ENCODE measurements at regions not wholly inside any gene's neighbourhood (a gene's known extent, or its start where the extent isn't known, plus 50 kb on each side); places are given as distances from the start of the nearest gene placed in this dataset.

DNA sequence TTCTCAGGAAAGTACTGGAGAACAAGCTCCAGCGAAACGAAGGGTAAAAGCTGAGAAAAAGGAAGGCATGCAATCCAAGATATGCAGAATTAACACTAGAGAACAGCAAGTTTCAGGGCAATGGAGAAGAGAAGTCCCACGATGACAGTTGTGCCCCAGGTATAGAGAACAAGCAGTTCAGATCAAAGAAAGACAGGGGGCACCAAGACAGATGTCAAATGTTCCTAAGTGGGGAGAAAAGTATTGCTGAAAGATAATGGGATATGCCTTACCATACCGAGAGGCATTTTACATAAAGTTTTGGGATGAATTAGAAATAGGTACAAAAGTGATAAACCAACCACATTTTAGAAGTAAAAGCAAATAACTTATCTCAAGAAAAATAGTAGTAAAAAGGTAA is 79.1 kb upstream of the UBE2E3 start:
- no peak overlapping the region for H2BK15ac ChIP-seq (ENCODE audit: low read depth, low read length)
- H3K79me1 ChIP-seq (ENCODE audit: low read depth in 1 of 2, low read length in 2 of 2), result no peaks in the 10 kb centered on the region
- ChIA-PET POLR2A (ENCODE audit: unreplicated experiment) (no interaction called here), CTCF (no interaction called here)
- H2AK5ac ChIP-seq (ENCODE audit: low read depth, low read length), result no peak overlapping the region
- no peak overlapping the region for H3K4me3 ChIP-seq (ENCODE audit: insufficient read depth, low read depth, low read length)
- no peaks in the 10 kb centered on the region for H4K20me1 ChIP-seq (ENCODE audit: insufficient read depth, low read length)
- ATAC-seq (ENCODE audit: low read depth) (no peak), DNase-seq (no peak)
- in situ Hi-C loops (cut with MboI; ENCODE audit: low sequenced_read_pairs), result no loop called here
- no peak overlapping the region for H4K91ac ChIP-seq (ENCODE audit: insufficient read depth, low read depth, low read length)
- H2AFZ ChIP-seq (replicated peaks; ENCODE audit: low read length, poor library complexity), result no peak overlapping the region
- no peak overlapping the region for H3K56ac ChIP-seq (ENCODE audit: extremely low read depth, insufficient read depth, low read length)
- intact Hi-C loops (cut with micrococcal nuclease), result no loop called here
- H3K9me1 ChIP-seq (ENCODE audit: insufficient read depth, low read length), result no peaks in the 10 kb centered on the region
- no peaks in the 10 kb centered on the region for H3K36me3 ChIP-seq (ENCODE audit: control insufficient read depth, insufficient read depth, low read length)
- TF ChIP-seq FOS (IDR thresholded peaks at IDR 0.05; ENCODE audit: low read depth, low read length) (no peak), NFE2L2 (IDR thresholded peaks at IDR 0.05; ENCODE audit: low read depth, low read length) (no peak), MAZ (IDR thresholded peaks at IDR 0.05; ENCODE audit: borderline replicate concordance, low read depth, low read length) (no peak), CEBPB (IDR thresholded peaks at IDR 0.05; ENCODE audit: low read depth, low read length) (no peak), RAD21 (IDR thresholded peaks at IDR 0.05; ENCODE audit: low read length) (no peak), RFX5 (IDR thresholded peaks at IDR 0.05; ENCODE audit: low read depth, low read length) (no peak), MXI1 (IDR thresholded peaks at IDR 0.05; ENCODE audit: borderline replicate concordance, low read depth, low read length) (no peak), SMC3 (IDR thresholded peaks at IDR 0.05; ENCODE audit: low read depth, low read length) (no peak), CHD1 (IDR thresholded peaks at IDR 0.05; ENCODE audit: low read depth, low read length) (no peak)
- TF ChIP-seq, protein P1, sequence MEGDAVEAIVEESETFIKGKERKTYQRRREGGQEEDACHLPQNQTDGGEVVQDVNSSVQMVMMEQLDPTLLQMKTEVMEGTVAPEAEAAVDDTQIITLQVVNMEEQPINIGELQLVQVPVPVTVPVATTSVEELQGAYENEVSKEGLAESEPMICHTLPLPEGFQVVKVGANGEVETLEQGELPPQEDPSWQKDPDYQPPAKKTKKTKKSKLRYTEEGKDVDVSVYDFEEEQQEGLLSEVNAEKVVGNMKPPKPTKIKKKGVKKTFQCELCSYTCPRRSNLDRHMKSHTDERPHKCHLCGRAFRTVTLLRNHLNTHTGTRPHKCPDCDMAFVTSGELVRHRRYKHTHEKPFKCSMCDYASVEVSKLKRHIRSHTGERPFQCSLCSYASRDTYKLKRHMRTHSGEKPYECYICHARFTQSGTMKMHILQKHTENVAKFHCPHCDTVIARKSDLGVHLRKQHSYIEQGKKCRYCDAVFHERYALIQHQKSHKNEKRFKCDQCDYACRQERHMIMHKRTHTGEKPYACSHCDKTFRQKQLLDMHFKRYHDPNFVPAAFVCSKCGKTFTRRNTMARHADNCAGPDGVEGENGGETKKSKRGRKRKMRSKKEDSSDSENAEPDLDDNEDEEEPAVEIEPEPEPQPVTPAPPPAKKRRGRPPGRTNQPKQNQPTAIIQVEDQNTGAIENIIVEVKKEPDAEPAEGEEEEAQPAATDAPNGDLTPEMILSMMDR (conservative IDR thresholded peaks at IDR 0.05; ENCODE audit: low read depth, low read length), result no peak
- TF ChIP-seq, protein P2, sequence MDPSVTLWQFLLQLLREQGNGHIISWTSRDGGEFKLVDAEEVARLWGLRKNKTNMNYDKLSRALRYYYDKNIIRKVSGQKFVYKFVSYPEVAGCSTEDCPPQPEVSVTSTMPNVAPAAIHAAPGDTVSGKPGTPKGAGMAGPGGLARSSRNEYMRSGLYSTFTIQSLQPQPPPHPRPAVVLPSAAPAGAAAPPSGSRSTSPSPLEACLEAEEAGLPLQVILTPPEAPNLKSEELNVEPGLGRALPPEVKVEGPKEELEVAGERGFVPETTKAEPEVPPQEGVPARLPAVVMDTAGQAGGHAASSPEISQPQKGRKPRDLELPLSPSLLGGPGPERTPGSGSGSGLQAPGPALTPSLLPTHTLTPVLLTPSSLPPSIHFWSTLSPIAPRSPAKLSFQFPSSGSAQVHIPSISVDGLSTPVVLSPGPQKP (IDR thresholded peaks at IDR 0.05; ENCODE audit: borderline replicate concordance, low read depth, low read length), result no peak
- TF ChIP-seq, protein P3, sequence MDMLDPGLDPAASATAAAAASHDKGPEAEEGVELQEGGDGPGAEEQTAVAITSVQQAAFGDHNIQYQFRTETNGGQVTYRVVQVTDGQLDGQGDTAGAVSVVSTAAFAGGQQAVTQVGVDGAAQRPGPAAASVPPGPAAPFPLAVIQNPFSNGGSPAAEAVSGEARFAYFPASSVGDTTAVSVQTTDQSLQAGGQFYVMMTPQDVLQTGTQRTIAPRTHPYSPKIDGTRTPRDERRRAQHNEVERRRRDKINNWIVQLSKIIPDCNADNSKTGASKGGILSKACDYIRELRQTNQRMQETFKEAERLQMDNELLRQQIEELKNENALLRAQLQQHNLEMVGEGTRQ (IDR thresholded peaks at IDR 0.05; ENCODE audit: low read depth, low read length), result no peak
- no peak overlapping the region for H3K14ac ChIP-seq (replicated peaks; ENCODE audit: low read depth, low read length)
- no peak overlapping the region for H3K4me2 ChIP-seq (ENCODE audit: low read depth, low read length)
- H4K5ac ChIP-seq (ENCODE audit: low read depth, low read length), result no peak overlapping the region
- no peak overlapping the region for H3K18ac ChIP-seq (ENCODE audit: low read depth, low read length)
- H3K23ac ChIP-seq (ENCODE audit: low read depth, low read length), result no peak overlapping the region
- H2BK120ac ChIP-seq (ENCODE audit: low read depth, low read length), result no peak overlapping the region
- no TSS peak for BruUV-seq (replicated peaks)
- H3K9ac ChIP-seq (ENCODE audit: low read depth, low read length), result no peak overlapping the region
- no peaks in the 10 kb centered on the region; the same call in 1 of the 2 replicates for H3K4me1 ChIP-seq (ENCODE audit: control insufficient read depth, insufficient read depth, low read length)
- no peak overlapping the region for H2BK5ac ChIP-seq (ENCODE audit: low read depth, low read length, poor library complexity, severe bottlenecking)
- no peak overlapping the region for H3K27ac ChIP-seq (ENCODE audit: insufficient read depth, low read length)
- no peaks in the 10 kb centered on the region for H3K9me3 ChIP-seq (ENCODE audit: control insufficient read depth, insufficient read depth, low read length)
- H3K27me3 ChIP-seq (ENCODE audit: control insufficient read depth, insufficient read depth, low read length), result no peaks in the 10 kb centered on the region
- no peak overlapping the region for H2AK9ac ChIP-seq (replicated peaks; ENCODE audit: low read depth, low read length, poor library complexity)
- dilution Hi-C loops (cut with HindIII; ENCODE audit: low sequenced_read_pairs, unreplicated experiment), result no loop called here
- no peak overlapping the region for H3K4ac ChIP-seq (ENCODE audit: low read depth, low read length)
- no peak overlapping the region for H4K8ac ChIP-seq (ENCODE audit: low read depth in 2 of 2, low read length in 2 of 2)
- H2BK20ac ChIP-seq (ENCODE audit: low read depth, low read length), result no peak overlapping the region
- WGBS, 2 experiments (ENCODE audit: extremely low coverage in 2 of 2, insufficient read length in 1 of 2), result 83% methylated on average over 2 of the region's 4 CpGs; no CpG with 5 or more reads in 1 of the 2 experiments
